Thoracic aorta (tissue), 2 donors: ENCODE measurements at regions not wholly inside any gene's neighbourhood (a gene's known extent, or its start where the extent isn't known, plus 50 kb on each side); places are given as distances from the start of the nearest gene placed in this dataset.

Source experiments
- ATAC-seq: fragments of 150-250 bp; one replicate; pipeline ENCODE4 v1.8.0; 2017; ENCODE audit warnings: low read depth; ENCODE audit not compliant: insufficient number of reproducible peaks, low FRiP score
- DNase-seq: peaks from one replicate; pipeline ENCODE4 v3.0.0-alpha.2; 2020; ENCODE audit warnings: low spot score
- H3K27ac ChIP-seq, 2 donors: fragments of 200-600 bp; sonication (generic); 1 replicate in 1 of 2; 2 replicates in 1 of 2; pipeline ENCODE4 v1.5.1; 2016; ENCODE audit warnings: mild to moderate bottlenecking in 2 of 2, moderate library complexity in 2 of 2
- H3K27me3 ChIP-seq: fragments of 200-600 bp; sonication (generic); replicated peaks from 2 replicates; pipeline ENCODE4 v1.6.0; 2016; ENCODE audit warnings: mild to moderate bottlenecking; ENCODE audit not compliant: insufficient read depth
- H3K36me3 ChIP-seq: fragments of 200-600 bp; sonication (generic); one replicate; pipeline ENCODE4 v1.5.1; 2016
- H3K4me1 ChIP-seq, 2 donors: fragments of 200-600 bp; sonication (generic); 1 replicate in 1 of 2; 2 replicates in 1 of 2; pipeline versions ENCODE4 v1.5.1 to v1.6.0; 2016; ENCODE audit warnings: low read depth in 2 of 2, mild to moderate bottlenecking in 1 of 2; ENCODE audit not compliant: control insufficient read depth in 1 of 2
- H3K4me3 ChIP-seq: fragments of 200-600 bp; sonication (generic); 2 replicates; pipeline ENCODE4 v1.5.1; 2016; ENCODE audit warnings: mild to moderate bottlenecking
- H3K9me3 ChIP-seq: fragments of 200-600 bp; sonication (generic); 2 replicates; pipeline ENCODE4 v1.5.1; 2016
- TF ChIP-seq, protein P1 (sequence below): fragments of 200-600 bp; sonication (generic); IDR thresholded peaks from one replicate; pipeline ENCODE4 v1.5.1; 2019; ENCODE audit warnings: antibody characterized with exemption

DNA sequence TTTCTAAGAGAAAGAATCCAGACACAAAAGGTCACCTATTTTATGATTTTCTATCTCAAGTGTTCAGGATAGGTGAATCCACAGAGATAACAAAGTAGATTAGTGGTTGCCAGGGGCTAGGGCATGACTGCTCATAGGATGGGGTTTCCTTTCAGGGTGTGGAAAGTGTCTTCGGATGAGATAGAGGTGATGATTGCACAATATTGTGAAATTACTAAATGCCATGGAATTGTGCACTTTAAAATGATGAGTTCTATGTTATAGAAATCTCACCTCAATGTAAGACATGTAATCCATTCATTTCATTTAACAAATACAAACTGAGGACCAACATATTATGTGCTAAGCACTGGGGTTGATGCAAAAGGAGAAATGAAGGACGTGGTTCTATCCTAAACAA is 76.4 kb upstream of the GALNT17 start:
- H3K36me3 ChIP-seq: no peaks in the 10 kb centered on the region
- TF ChIP-seq, protein P1, sequence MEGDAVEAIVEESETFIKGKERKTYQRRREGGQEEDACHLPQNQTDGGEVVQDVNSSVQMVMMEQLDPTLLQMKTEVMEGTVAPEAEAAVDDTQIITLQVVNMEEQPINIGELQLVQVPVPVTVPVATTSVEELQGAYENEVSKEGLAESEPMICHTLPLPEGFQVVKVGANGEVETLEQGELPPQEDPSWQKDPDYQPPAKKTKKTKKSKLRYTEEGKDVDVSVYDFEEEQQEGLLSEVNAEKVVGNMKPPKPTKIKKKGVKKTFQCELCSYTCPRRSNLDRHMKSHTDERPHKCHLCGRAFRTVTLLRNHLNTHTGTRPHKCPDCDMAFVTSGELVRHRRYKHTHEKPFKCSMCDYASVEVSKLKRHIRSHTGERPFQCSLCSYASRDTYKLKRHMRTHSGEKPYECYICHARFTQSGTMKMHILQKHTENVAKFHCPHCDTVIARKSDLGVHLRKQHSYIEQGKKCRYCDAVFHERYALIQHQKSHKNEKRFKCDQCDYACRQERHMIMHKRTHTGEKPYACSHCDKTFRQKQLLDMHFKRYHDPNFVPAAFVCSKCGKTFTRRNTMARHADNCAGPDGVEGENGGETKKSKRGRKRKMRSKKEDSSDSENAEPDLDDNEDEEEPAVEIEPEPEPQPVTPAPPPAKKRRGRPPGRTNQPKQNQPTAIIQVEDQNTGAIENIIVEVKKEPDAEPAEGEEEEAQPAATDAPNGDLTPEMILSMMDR: no peak
- no peaks in the 10 kb centered on the region for H3K4me1 ChIP-seq
- H3K27me3 ChIP-seq: no peaks in the 10 kb centered on the region
- no peak overlapping the region for H3K4me3 ChIP-seq
- H3K27ac ChIP-seq: no peak overlapping the region
- peaks cover 6% of the 10 kb centered on the region for H3K9me3 ChIP-seq
- DNase-seq (no peak), ATAC-seq (no peak)

DNA sequence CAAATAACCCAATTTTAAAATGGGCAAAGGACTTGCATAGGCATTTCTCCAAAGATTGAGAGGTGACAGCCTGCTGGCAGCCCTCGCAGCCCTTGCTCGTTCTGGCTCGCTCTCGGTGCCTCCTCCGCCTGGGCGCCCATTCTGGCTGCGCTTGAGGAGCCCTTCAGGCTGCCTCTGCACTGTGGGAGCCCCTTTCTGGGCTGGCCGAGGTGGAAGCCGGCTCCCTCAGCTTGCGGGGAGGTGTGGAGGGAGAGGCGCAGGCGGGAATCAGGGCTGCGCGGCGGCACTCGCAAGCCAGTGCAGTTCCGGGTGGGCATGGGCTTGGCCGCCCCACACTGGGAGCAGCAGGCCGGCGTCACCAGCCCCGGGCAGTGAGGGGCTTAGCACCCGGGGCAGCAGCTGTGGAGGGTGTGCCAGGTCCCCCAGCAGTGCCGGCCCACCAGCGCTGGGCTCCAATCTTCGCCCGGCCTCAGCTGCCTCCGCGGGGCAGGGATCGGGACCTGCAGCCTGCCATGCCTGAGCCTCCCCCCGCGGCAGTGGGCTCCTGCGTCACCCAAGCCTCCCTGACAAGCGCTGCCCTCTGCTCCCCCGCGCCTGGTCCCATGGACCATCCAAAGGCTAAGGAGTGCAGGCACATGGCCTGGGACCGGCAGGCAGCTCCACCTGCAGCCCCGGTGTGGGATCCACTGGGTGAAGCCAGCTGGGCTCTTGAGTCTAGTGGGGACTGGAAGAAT is 54.0 kb upstream of the GALNT17 start:
- ATAC-seq (no peak), DNase-seq (no peak)
- no peaks in the 10 kb centered on the region for H3K36me3 ChIP-seq
- no peak overlapping the region for H3K27ac ChIP-seq
- no peaks in the 10 kb centered on the region for H3K27me3 ChIP-seq
- TF ChIP-seq, protein P1: no peak
- no peaks in the 10 kb centered on the region for H3K4me1 ChIP-seq
- H3K9me3 ChIP-seq: peaks cover 8% of the 10 kb centered on the region
- no peak overlapping the region for H3K4me3 ChIP-seq
